ENCODE measurements at regions not wholly inside any gene's neighbourhood (a gene's known extent, or its start where the extent isn't known, plus 50 kb on each side); places are given as distances from the start of the nearest gene placed in this dataset.

DNA sequence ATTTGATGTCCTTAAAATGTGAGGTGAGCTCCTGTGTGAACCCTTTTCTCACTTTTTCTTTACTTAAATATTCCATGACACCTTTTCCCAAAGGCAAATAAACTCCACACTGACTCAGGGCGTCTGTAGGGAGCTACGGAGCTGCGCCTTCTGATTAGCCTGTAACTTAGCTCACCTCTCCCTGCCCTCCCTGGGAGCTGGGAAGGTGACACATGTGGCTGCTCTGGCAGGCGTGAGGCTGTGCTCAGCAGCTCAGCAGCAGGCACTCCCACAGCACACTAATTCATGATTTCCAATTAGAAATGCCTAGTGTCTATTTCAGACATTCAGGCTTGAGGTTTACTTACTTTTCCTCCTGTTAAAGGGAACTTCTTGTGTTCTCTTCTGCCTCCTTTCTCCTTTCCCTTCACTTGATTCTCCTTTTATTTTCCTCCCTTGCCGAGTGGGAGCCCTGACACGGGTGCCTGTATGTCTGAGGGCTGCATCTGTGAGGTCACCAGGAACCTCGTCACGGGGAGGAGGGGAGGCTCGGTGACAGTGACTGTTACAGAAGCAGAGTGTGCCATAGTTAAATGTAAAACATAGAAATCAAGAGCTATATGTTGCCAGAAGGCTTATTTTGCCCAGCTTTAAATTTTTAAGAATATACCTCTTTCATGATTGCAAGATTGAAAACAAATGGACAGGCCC lies 437.1 kb downstream of the DCDC2C start:
- POLR2A ChIA-PET = no interaction called here
- H3K4me1 ChIP-seq (ENCODE audit: control insufficient read depth, insufficient read depth, low read length) = no peaks in the 10 kb centered on the region
- no peak overlapping the region for H3K9ac ChIP-seq (ENCODE audit: control insufficient read depth, insufficient read depth, low read length)
- no TSS peak for BruUV-seq (replicated peaks)
- no peaks in the 10 kb centered on the region for H4K20me1 ChIP-seq (ENCODE audit: control insufficient read depth, insufficient read depth)
- no peak overlapping the region for H3K4me3 ChIP-seq
- no peaks in the 10 kb centered on the region for H3K36me3 ChIP-seq (ENCODE audit: control insufficient read depth in 2 of 2, insufficient read depth in 2 of 2, low read length in 1 of 2)
- H3K27me3 ChIP-seq (replicated peaks in 1 of 2; ENCODE audit: control insufficient read depth in 2 of 2, insufficient read depth in 2 of 2, low read length in 1 of 2) = no peaks in the 10 kb centered on the region
- FAIRE-seq (no peak), DNase-seq (ENCODE audit: low read depth, low spot score) (no peak), ATAC-seq (no peak)
- SMC1A ChIA-PET (ENCODE audit: uncharacterized antibody, unreplicated experiment) = interaction anchor here (1.2 kb wide), 1 partner anchor 14 kb away, joined by 3 read pairs; no protein-coding TSS in a partner anchor
- intact Hi-C loops (cut with micrococcal nuclease; ENCODE audit: unreplicated experiment) = no loop called here
- no peak overlapping the region for H2AFZ ChIP-seq (ENCODE audit: control insufficient read depth, low read depth, low read length)
- H3K27ac ChIP-seq (ENCODE audit: control insufficient read depth, insufficient read depth) = no peak overlapping the region
- RAD21 ChIA-PET (ENCODE audit: unreplicated experiment) = no interaction called here
- no peak overlapping the region for H3K4me2 ChIP-seq (ENCODE audit: control insufficient read depth, insufficient read depth)
- 7% methylated on average over 9 of the region's 9 CpGs for WGBS (ENCODE audit: insufficient coverage, insufficient replicate concordance, low lambda C conversion rate, missing lambda C conversion rate)
- H3K9me3 ChIP-seq (replicated peaks; ENCODE audit: control insufficient read depth, insufficient read depth, low read length) = no peaks in the 10 kb centered on the region
- in situ Hi-C loops (cut with MboI) = no loop called here
- CTCF ChIA-PET = interaction anchor here (0.6 kb wide), 1 partner anchor 166 kb away, joined by 3 read pairs; no protein-coding TSS in a partner anchor
- TF ChIP-seq CBFB (IDR thresholded peaks at IDR 0.05; ENCODE audit: low read depth) (no peak), SUZ12 (IDR thresholded peaks at IDR 0.05; ENCODE audit: unreplicated experiment) (no peak), HCFC1 (IDR thresholded peaks at IDR 0.05; ENCODE audit: low read length) (no peak), EP300 (IDR thresholded peaks at IDR 0.05; ENCODE audit: borderline replicate concordance in 1 of 2, control insufficient read depth in 1 of 2, low read depth in 2 of 2, low read length in 2 of 2) (no peak), ZBED1 (IDR thresholded peaks at IDR 0.05; ENCODE audit: borderline replicate concordance) (no peak), NBN (IDR thresholded peaks at IDR 0.05) (no peak)
- TF ChIP-seq, protein P1, sequence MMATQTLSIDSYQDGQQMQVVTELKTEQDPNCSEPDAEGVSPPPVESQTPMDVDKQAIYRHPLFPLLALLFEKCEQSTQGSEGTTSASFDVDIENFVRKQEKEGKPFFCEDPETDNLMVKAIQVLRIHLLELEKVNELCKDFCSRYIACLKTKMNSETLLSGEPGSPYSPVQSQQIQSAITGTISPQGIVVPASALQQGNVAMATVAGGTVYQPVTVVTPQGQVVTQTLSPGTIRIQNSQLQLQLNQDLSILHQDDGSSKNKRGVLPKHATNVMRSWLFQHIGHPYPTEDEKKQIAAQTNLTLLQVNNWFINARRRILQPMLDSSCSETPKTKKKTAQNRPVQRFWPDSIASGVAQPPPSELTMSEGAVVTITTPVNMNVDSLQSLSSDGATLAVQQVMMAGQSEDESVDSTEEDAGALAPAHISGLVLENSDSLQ (IDR thresholded peaks at IDR 0.05) = no peak
- no peaks in the 10 kb centered on the region for H3K79me2 ChIP-seq (ENCODE audit: control insufficient read depth, insufficient read depth, low read length)

DNA sequence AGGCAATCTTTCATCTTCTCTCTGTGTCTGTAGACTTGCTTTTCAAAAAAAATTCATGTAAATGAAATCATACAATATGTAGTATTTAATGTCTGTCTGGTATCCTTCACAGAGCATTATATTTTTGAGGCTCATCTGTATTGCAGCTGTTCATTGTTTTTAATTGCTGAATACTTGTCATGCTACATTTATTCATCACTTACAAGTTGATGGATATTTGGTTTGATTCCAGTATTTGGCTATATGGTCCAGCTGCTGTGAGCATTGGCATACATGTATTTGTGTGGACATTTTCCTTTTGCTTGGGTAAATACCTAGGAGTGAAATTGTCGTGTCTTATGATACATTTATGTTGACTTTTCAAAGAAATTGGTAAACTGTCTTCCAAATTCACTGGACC lies 441.4 kb downstream of the DCDC2C start:
- ChIA-PET CTCF (no interaction called here), RAD21 (ENCODE audit: unreplicated experiment) (no interaction called here), POLR2A (no interaction called here), SMC1A (ENCODE audit: uncharacterized antibody, unreplicated experiment) (no interaction called here)
- ATAC-seq = no peak
- Histone ChIP-seq H3K36me3 (ENCODE audit: control insufficient read depth in 2 of 2, insufficient read depth in 2 of 2, low read length in 1 of 2) (no peaks in the 10 kb centered on the region), H2AFZ (ENCODE audit: control insufficient read depth, low read depth, low read length) (no peak overlapping the region), H3K9me3 (replicated peaks; ENCODE audit: control insufficient read depth, insufficient read depth, low read length) (no peaks in the 10 kb centered on the region), H3K9ac (ENCODE audit: control insufficient read depth, insufficient read depth, low read length) (no peak overlapping the region), H3K27me3 (replicated peaks in 1 of 2; ENCODE audit: control insufficient read depth in 2 of 2, insufficient read depth in 2 of 2, low read length in 1 of 2) (no peaks in the 10 kb centered on the region), H3K27ac (ENCODE audit: control insufficient read depth, insufficient read depth) (no peak overlapping the region), H4K20me1 (ENCODE audit: control insufficient read depth, insufficient read depth) (no peaks in the 10 kb centered on the region), H3K4me2 (ENCODE audit: control insufficient read depth, insufficient read depth) (no peak overlapping the region), H3K4me3 (no peak overlapping the region), H3K79me2 (ENCODE audit: control insufficient read depth, insufficient read depth, low read length) (no peaks in the 10 kb centered on the region), H3K4me1 (ENCODE audit: control insufficient read depth, insufficient read depth, low read length) (no peaks in the 10 kb centered on the region)
- intact Hi-C loops (cut with micrococcal nuclease; ENCODE audit: unreplicated experiment) (no loop called here), in situ Hi-C loops (cut with MboI) (no loop called here)
- BruUV-seq (replicated peaks) = no TSS peak
- no peak for FAIRE-seq
- DNase-seq (ENCODE audit: low read depth, low spot score) = no peak
- WGBS (ENCODE audit: insufficient coverage, insufficient replicate concordance, low lambda C conversion rate, missing lambda C conversion rate) = 31% methylated on average over 1 of the region's 1 CpG
- TF ChIP-seq MEF2A (IDR thresholded peaks at IDR 0.05; ENCODE audit: insufficient read depth, low read depth, low read length) (no peak), ELK1 (IDR thresholded peaks at IDR 0.05; ENCODE audit: low read depth, low read length) (no peak), SREBF1 (IDR thresholded peaks at IDR 0.05; ENCODE audit: low read length) (no peak), NRF1 (conservative IDR thresholded peaks at IDR 0.05; ENCODE audit: low read depth, low read length) (no peak), NBN (IDR thresholded peaks at IDR 0.05) (no peak)
- TF ChIP-seq, protein P2, sequence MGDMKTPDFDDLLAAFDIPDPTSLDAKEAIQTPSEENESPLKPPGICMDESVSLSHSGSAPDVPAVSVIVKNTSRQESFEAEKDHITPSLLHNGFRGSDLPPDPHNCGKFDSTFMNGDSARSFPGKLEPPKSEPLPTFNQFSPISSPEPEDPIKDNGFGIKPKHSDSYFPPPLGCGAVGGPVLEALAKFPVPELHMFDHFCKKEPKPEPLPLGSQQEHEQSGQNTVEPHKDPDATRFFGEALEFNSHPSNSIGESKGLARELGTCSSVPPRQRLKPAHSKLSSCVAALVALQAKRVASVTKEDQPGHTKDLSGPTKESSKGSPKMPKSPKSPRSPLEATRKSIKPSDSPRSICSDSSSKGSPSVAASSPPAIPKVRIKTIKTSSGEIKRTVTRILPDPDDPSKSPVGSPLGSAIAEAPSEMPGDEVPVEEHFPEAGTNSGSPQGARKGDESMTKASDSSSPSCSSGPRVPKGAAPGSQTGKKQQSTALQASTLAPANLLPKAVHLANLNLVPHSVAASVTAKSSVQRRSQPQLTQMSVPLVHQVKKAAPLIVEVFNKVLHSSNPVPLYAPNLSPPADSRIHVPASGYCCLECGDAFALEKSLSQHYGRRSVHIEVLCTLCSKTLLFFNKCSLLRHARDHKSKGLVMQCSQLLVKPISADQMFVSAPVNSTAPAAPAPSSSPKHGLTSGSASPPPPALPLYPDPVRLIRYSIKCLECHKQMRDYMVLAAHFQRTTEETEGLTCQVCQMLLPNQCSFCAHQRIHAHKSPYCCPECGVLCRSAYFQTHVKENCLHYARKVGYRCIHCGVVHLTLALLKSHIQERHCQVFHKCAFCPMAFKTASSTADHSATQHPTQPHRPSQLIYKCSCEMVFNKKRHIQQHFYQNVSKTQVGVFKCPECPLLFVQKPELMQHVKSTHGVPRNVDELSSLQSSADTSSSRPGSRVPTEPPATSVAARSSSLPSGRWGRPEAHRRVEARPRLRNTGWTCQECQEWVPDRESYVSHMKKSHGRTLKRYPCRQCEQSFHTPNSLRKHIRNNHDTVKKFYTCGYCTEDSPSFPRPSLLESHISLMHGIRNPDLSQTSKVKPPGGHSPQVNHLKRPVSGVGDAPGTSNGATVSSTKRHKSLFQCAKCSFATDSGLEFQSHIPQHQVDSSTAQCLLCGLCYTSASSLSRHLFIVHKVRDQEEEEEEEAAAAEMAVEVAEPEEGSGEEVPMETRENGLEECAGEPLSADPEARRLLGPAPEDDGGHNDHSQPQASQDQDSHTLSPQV (IDR thresholded peaks at IDR 0.05) = no peak

All from GM12878 (cell line).